GM23338 (cell line): ENCODE measurements at regions not wholly inside any gene's neighbourhood (a gene's known extent, or its start where the extent isn't known, plus 50 kb on each side); places are given as distances from the start of the nearest gene placed in this dataset.

Source experiments
- ATAC-seq: fragments of 200-7000 bp; cut with Tn5 transposase; 3 replicates; pipeline ENCODE4 v1.9.1; 2020
- DNase-seq: peaks from one replicate; pipeline ENCODE4 v3.0.0-alpha.2; 2015; ENCODE audit warnings: low spot score
- H2AFZ ChIP-seq: fragments of 200-600 bp; sonication (generic); 2 replicates; pipeline ENCODE4 v1.8.0; 2016; ENCODE audit warnings: antibody characterized with exemption, mild to moderate bottlenecking, moderate library complexity
- H3F3A ChIP-seq: fragments of 200-600 bp; sonication (generic); replicated peaks from 2 replicates; pipeline ENCODE4 v1.8.0; 2017; ENCODE audit warnings: antibody characterized with exemption, mixed run types, low read depth
- H3K27ac ChIP-seq: fragments of 200-600 bp; sonication (generic); 2 replicates; pipeline ENCODE4 v1.6.1; 2016; ENCODE audit warnings: low read depth
- H3K27me3 ChIP-seq: fragments of 200-600 bp; sonication (generic); 2 replicates; pipeline ENCODE4 v1.8.0; 2016; ENCODE audit warnings: mild to moderate bottlenecking, mixed run types, moderate library complexity; ENCODE audit not compliant: insufficient read depth
- H3K36me3 ChIP-seq: fragments of 200-600 bp; sonication (generic); 2 replicates; pipeline ENCODE4 v1.8.0; 2016; ENCODE audit warnings: mild to moderate bottlenecking; ENCODE audit not compliant: insufficient read depth
- H3K4me1 ChIP-seq: fragments of 200-600 bp; sonication (generic); 2 replicates; pipeline ENCODE4 v1.8.0; 2016; ENCODE audit warnings: mild to moderate bottlenecking, moderate library complexity; ENCODE audit not compliant: insufficient read depth
- H3K4me2 ChIP-seq: fragments of 200-600 bp; sonication (generic); 2 replicates; pipeline ENCODE4 v1.7.1; 2017; ENCODE audit warnings: mixed run types
- H3K4me3 ChIP-seq: fragments of 200-600 bp; sonication (generic); 2 replicates; pipeline ENCODE4 v1.6.1; 2016; ENCODE audit warnings: mixed run types
- H3K79me2 ChIP-seq: fragments of 200-600 bp; sonication (generic); replicated peaks from 2 replicates; pipeline ENCODE4 v1.8.0; 2017; ENCODE audit warnings: mild to moderate bottlenecking; ENCODE audit not compliant: insufficient read depth
- H3K9me2 ChIP-seq: fragments of 200-600 bp; sonication (generic); 2 replicates; pipeline ENCODE4 v1.8.0; 2017; ENCODE audit not compliant: insufficient read depth
- H4K20me1 ChIP-seq: fragments of 200-600 bp; sonication (generic); replicated peaks from 2 replicates; pipeline ENCODE4 v1.8.0; 2017; ENCODE audit warnings: mild to moderate bottlenecking; ENCODE audit not compliant: insufficient read depth
- H3K27ac Mint-ChIP-seq: 2 replicates; pipeline ENCODE4 v1.8.0; 2020; ENCODE audit warnings: inconsistent platforms, mild to moderate bottlenecking, moderate library complexity, mixed read lengths
- H3K27me3 Mint-ChIP-seq: 3 replicates; pipeline ENCODE4 v1.8.0; 2022; ENCODE audit warnings: low read depth, mild to moderate bottlenecking, moderate library complexity, mixed read lengths, inconsistent platforms; ENCODE audit not compliant: insufficient read depth, poor library complexity
- H3K36me3 Mint-ChIP-seq: 3 replicates; pipeline ENCODE4 v1.8.0; 2021; ENCODE audit warnings: low read depth, mild to moderate bottlenecking, inconsistent platforms, moderate library complexity, mixed read lengths
- H3K4me1 Mint-ChIP-seq: 3 replicates; pipeline ENCODE4 v1.8.0; 2020; ENCODE audit warnings: mild to moderate bottlenecking, inconsistent platforms, mixed read lengths
- H3K4me3 Mint-ChIP-seq: 3 replicates; pipeline ENCODE4 v1.8.0; 2021; ENCODE audit warnings: moderate library complexity, mild to moderate bottlenecking, inconsistent platforms, mixed read lengths
- H3K9me3 Mint-ChIP-seq: 3 replicates; pipeline ENCODE4 v1.8.0; 2020; ENCODE audit warnings: moderate library complexity, mild to moderate bottlenecking, inconsistent platforms, mixed read lengths
- CREB1 ChIP-seq: fragments of 250-450 bp; sonication (Bioruptor Pico); IDR thresholded peaks from 2 replicates; pipeline ENCODE4 v1.5.0; 2020; ENCODE audit warnings: low read depth, mild to moderate bottlenecking, moderate library complexity
- EZH2 ChIP-seq: fragments of 200-600 bp; sonication (generic); IDR thresholded peaks from one replicate; pipeline ENCODE4 v1.8.0; 2017; ENCODE audit warnings: antibody characterized with exemption, mild to moderate bottlenecking, low read depth; ENCODE audit not compliant: unreplicated experiment
- EZH2phosphoT487 ChIP-seq: fragments of 200-600 bp; sonication (generic); IDR thresholded peaks from one replicate; pipeline ENCODE4 v1.8.1; 2018; ENCODE audit warnings: antibody characterized with exemption; ENCODE audit not compliant: unreplicated experiment
- JUNB ChIP-seq: IDR thresholded peaks from one replicate; pipeline ENCODE4 v1.6.1; 2016; ENCODE audit warnings: antibody characterized with exemption; ENCODE audit not compliant: unreplicated experiment
- NANOG ChIP-seq: IDR thresholded peaks from 2 replicates; pipeline ENCODE4 v1.6.1; 2016; ENCODE audit warnings: antibody characterized with exemption, borderline replicate concordance
- POLR2AphosphoS5 ChIP-seq: IDR thresholded peaks from 2 replicates; pipeline ENCODE4 v1.6.1; 2016; ENCODE audit warnings: antibody characterized with exemption, low read depth
- STAT1 ChIP-seq: IDR thresholded peaks from one replicate; pipeline ENCODE4 v1.6.1; 2016; ENCODE audit warnings: antibody characterized with exemption; ENCODE audit not compliant: unreplicated experiment
- ZNF114 ChIP-seq: fragments of 250-450 bp; sonication (Bioruptor Pico); IDR thresholded peaks from 2 replicates; pipeline ENCODE4 v1.5.0; 2020; ENCODE audit warnings: mild to moderate bottlenecking, moderate library complexity
- ZNF331 ChIP-seq: fragments of 250-450 bp; sonication (Bioruptor Pico); IDR thresholded peaks from 2 replicates; pipeline ENCODE4 v1.5.0; 2020; ENCODE audit warnings: low read depth, mild to moderate bottlenecking, moderate library complexity
- TF ChIP-seq, protein P1 (sequence below): fragments of 250-450 bp; sonication (Bioruptor Pico); IDR thresholded peaks from 2 replicates; pipeline ENCODE4 v1.5.0; 2020; ENCODE audit warnings: mild to moderate bottlenecking, moderate library complexity
- TF ChIP-seq, protein P2 (sequence below), 2 experiments: fragments of 200-600 bp in 1 of 2; sonication (generic) in 1 of 2; conservative IDR thresholded peaks; 2 replicates each; pipeline versions ENCODE4 v1.5.1 to v1.6.1; 2016 to 2017; ENCODE audit warnings: antibody characterized with exemption in 2 of 2, low read depth in 2 of 2, mild to moderate bottlenecking in 2 of 2, moderate library complexity in 1 of 2
- TF ChIP-seq, protein P3 (sequence below): IDR thresholded peaks from one replicate; pipeline ENCODE4 v1.6.1; 2018; ENCODE audit warnings: antibody characterized with exemption; ENCODE audit not compliant: unreplicated experiment
- TF ChIP-seq, protein P4 (sequence below): IDR thresholded peaks from 2 replicates; pipeline ENCODE4 v1.6.1; 2016; ENCODE audit warnings: antibody characterized with exemption

DNA sequence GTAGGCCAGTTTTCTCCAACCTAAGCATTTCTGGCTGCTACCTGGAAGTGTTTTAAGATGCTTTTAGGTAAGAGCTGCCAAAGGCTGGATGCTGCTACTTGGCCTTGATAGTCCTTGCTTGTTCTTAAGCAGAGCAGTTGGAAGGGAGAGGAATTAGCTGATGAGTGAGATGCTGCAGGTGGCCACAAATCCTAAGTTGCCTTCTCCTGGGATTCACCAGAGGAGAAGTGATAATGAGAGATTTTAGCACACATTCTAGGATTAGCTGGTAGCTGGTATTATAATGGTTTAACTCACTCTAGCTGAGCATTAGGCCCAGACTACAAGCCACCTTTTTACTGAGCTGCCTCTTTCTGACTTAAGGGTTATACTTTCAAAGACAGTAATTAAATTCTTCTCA is 442.9 kb upstream of the RAG2 start (continued):
- TF ChIP-seq, protein P1, sequence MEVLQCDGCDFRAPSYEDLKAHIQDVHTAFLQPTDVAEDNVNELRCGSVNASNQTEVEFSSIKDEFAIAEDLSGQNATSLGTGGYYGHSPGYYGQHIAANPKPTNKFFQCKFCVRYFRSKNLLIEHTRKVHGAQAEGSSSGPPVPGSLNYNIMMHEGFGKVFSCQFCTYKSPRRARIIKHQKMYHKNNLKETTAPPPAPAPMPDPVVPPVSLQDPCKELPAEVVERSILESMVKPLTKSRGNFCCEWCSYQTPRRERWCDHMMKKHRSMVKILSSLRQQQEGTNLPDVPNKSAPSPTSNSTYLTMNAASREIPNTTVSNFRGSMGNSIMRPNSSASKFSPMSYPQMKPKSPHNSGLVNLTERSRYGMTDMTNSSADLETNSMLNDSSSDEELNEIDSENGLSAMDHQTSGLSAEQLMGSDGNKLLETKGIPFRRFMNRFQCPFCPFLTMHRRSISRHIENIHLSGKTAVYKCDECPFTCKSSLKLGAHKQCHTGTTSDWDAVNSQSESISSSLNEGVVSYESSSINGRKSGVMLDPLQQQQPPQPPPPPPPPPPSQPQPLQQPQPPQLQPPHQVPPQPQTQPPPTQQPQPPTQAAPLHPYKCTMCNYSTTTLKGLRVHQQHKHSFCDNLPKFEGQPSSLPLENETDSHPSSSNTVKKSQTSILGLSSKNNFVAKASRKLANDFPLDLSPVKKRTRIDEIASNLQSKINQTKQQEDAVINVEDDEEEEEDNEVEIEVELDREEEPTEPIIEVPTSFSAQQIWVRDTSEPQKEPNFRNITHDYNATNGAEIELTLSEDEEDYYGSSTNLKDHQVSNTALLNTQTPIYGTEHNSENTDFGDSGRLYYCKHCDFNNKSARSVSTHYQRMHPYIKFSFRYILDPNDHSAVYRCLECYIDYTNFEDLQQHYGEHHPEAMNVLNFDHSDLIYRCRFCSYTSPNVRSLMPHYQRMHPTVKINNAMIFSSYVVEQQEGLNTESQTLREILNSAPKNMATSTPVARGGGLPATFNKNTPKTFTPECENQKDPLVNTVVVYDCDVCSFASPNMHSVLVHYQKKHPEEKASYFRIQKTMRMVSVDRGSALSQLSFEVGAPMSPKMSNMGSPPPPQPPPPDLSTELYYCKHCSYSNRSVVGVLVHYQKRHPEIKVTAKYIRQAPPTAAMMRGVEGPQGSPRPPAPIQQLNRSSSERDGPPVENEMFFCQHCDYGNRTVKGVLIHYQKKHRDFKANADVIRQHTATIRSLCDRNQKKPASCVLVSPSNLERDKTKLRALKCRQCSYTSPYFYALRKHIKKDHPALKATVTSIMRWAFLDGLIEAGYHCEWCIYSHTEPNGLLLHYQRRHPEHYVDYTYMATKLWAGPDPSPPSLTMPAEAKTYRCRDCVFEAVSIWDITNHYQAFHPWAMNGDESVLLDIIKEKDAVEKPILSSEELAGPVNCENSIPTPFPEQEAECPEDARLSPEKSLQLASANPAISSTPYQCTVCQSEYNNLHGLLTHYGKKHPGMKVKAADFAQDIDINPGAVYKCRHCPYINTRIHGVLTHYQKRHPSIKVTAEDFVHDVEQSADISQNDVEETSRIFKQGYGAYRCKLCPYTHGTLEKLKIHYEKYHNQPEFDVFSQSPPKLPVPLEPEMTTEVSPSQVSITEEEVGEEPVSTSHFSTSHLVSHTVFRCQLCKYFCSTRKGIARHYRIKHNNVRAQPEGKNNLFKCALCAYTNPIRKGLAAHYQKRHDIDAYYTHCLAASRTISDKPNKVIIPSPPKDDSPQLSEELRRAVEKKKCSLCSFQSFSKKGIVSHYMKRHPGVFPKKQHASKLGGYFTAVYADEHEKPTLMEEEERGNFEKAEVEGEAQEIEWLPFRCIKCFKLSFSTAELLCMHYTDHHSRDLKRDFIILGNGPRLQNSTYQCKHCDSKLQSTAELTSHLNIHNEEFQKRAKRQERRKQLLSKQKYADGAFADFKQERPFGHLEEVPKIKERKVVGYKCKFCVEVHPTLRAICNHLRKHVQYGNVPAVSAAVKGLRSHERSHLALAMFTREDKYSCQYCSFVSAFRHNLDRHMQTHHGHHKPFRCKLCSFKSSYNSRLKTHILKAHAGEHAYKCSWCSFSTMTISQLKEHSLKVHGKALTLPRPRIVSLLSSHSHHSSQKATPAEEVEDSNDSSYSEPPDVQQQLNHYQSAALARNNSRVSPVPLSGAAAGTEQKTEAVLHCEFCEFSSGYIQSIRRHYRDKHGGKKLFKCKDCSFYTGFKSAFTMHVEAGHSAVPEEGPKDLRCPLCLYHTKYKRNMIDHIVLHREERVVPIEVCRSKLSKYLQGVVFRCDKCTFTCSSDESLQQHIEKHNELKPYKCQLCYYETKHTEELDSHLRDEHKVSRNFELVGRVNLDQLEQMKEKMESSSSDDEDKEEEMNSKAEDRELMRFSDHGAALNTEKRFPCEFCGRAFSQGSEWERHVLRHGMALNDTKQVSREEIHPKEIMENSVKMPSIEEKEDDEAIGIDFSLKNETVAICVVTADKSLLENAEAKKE (CRISPR knock-in tag) = no peak

DNA sequence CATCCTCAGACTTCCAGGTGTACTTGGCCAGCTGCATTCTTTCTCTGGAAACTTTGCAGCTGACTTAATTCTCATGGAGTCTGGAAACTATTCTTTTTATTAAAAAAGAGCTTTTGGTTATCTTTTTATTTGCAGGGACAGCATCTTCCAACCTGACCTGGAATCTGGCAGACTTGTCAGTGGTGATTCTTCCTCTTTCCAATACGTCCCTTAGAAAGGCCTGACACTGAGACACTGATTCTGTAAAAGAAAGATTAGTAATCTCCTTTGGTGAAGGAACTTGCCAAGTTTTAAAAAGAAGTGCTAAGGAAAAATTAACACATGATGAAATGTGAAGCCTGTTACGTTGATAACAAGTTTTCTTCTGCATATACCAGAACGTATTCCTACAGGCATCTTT is 440.9 kb upstream of the RAG2 start:
- H3K27ac ChIP-seq = no peak overlapping the region
- Mint-ChIP-seq H3K27ac (no peak overlapping the region), H3K9me3 (peaks cover 93% of the 10 kb centered on the region), H3K4me1 (no peaks in the 10 kb centered on the region), H3K4me3 (no peak overlapping the region), H3K36me3 (peaks cover 10% of the 10 kb centered on the region; the same call in 2 of the 3 replicates), H3K27me3 (peaks cover 3% of the 10 kb centered on the region)
- no peaks in the 10 kb centered on the region for H3K79me2 ChIP-seq
- no peaks in the 10 kb centered on the region for H3F3A ChIP-seq
- 0 out of 2 replicates have a peak, but pooled peaks cover 6% of the 10 kb centered on the region for H3K36me3 ChIP-seq
- no peak overlapping the region for H3K4me3 ChIP-seq
- no peak overlapping the region for H2AFZ ChIP-seq
- no peak for DNase-seq
- no peaks in the 10 kb centered on the region for H4K20me1 ChIP-seq
- no peaks in the 10 kb centered on the region for H3K27me3 ChIP-seq
- H3K4me1 ChIP-seq = no peaks in the 10 kb centered on the region
- ATAC-seq = no peak
- no peaks in the 10 kb centered on the region for H3K9me2 ChIP-seq
- H3K4me2 ChIP-seq = no peak overlapping the region
- TF ChIP-seq EZH2phosphoT487 (no peak), ZNF114 (no peak), EZH2 (no peak), CREB1 (no peak), NANOG (no peak), JUNB (no peak), STAT1 (no peak), ZNF331 (CRISPR knock-in tag) (no peak), POLR2AphosphoS5 (no peak)
- TF ChIP-seq, protein P2, sequence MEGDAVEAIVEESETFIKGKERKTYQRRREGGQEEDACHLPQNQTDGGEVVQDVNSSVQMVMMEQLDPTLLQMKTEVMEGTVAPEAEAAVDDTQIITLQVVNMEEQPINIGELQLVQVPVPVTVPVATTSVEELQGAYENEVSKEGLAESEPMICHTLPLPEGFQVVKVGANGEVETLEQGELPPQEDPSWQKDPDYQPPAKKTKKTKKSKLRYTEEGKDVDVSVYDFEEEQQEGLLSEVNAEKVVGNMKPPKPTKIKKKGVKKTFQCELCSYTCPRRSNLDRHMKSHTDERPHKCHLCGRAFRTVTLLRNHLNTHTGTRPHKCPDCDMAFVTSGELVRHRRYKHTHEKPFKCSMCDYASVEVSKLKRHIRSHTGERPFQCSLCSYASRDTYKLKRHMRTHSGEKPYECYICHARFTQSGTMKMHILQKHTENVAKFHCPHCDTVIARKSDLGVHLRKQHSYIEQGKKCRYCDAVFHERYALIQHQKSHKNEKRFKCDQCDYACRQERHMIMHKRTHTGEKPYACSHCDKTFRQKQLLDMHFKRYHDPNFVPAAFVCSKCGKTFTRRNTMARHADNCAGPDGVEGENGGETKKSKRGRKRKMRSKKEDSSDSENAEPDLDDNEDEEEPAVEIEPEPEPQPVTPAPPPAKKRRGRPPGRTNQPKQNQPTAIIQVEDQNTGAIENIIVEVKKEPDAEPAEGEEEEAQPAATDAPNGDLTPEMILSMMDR (conservative IDR thresholded peaks at IDR 0.05; ENCODE audit: low read depth in 2 of 2) = no peak
- TF ChIP-seq, protein P3, sequence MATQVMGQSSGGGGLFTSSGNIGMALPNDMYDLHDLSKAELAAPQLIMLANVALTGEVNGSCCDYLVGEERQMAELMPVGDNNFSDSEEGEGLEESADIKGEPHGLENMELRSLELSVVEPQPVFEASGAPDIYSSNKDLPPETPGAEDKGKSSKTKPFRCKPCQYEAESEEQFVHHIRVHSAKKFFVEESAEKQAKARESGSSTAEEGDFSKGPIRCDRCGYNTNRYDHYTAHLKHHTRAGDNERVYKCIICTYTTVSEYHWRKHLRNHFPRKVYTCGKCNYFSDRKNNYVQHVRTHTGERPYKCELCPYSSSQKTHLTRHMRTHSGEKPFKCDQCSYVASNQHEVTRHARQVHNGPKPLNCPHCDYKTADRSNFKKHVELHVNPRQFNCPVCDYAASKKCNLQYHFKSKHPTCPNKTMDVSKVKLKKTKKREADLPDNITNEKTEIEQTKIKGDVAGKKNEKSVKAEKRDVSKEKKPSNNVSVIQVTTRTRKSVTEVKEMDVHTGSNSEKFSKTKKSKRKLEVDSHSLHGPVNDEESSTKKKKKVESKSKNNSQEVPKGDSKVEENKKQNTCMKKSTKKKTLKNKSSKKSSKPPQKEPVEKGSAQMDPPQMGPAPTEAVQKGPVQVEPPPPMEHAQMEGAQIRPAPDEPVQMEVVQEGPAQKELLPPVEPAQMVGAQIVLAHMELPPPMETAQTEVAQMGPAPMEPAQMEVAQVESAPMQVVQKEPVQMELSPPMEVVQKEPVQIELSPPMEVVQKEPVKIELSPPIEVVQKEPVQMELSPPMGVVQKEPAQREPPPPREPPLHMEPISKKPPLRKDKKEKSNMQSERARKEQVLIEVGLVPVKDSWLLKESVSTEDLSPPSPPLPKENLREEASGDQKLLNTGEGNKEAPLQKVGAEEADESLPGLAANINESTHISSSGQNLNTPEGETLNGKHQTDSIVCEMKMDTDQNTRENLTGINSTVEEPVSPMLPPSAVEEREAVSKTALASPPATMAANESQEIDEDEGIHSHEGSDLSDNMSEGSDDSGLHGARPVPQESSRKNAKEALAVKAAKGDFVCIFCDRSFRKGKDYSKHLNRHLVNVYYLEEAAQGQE = no peak
- TF ChIP-seq, protein P4, sequence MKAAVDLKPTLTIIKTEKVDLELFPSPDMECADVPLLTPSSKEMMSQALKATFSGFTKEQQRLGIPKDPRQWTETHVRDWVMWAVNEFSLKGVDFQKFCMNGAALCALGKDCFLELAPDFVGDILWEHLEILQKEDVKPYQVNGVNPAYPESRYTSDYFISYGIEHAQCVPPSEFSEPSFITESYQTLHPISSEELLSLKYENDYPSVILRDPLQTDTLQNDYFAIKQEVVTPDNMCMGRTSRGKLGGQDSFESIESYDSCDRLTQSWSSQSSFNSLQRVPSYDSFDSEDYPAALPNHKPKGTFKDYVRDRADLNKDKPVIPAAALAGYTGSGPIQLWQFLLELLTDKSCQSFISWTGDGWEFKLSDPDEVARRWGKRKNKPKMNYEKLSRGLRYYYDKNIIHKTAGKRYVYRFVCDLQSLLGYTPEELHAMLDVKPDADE = no peak
